SJCRH30 (cell line): ENCODE measurements at regions not wholly inside any gene's neighbourhood (a gene's known extent, or its start where the extent isn't known, plus 50 kb on each side); places are given as distances from the start of the nearest gene placed in this dataset.

Source experiments
- DNase-seq, 2 experiments: peaks; one replicate each; pipeline ENCODE4 v3.0.0-alpha.2; 2015 to 2020
- H3K27ac ChIP-seq: fragments of 250-450 bp; sonication (Bioruptor Pico); 2 replicates; pipeline ENCODE4 v1.5.1; 2020; ENCODE audit warnings: mild to moderate bottlenecking, moderate library complexity
- H3K27me3 ChIP-seq: fragments of 250-450 bp; sonication (Bioruptor Pico); 2 replicates; pipeline ENCODE4 v1.5.1; 2020; ENCODE audit warnings: mild to moderate bottlenecking, moderate library complexity
- H3K36me3 ChIP-seq: fragments of 250-450 bp; sonication (Bioruptor Pico); 2 replicates; pipeline ENCODE4 v1.5.1; 2020; ENCODE audit warnings: mild to moderate bottlenecking, moderate library complexity
- H3K4me1 ChIP-seq: fragments of 250-450 bp; sonication (Bioruptor Pico); 2 replicates; pipeline ENCODE4 v1.5.1; 2020; ENCODE audit warnings: mild to moderate bottlenecking, moderate library complexity
- H3K4me3 ChIP-seq: fragments of 250-450 bp; sonication (Bioruptor Pico); 2 replicates; pipeline ENCODE4 v1.5.1; 2020; ENCODE audit warnings: mild to moderate bottlenecking, moderate library complexity
- H3K9me3 ChIP-seq: fragments of 250-450 bp; sonication (Bioruptor Pico); replicated peaks from 2 replicates; pipeline ENCODE4 v1.5.1; 2020; ENCODE audit warnings: mild to moderate bottlenecking, moderate library complexity

DNA sequence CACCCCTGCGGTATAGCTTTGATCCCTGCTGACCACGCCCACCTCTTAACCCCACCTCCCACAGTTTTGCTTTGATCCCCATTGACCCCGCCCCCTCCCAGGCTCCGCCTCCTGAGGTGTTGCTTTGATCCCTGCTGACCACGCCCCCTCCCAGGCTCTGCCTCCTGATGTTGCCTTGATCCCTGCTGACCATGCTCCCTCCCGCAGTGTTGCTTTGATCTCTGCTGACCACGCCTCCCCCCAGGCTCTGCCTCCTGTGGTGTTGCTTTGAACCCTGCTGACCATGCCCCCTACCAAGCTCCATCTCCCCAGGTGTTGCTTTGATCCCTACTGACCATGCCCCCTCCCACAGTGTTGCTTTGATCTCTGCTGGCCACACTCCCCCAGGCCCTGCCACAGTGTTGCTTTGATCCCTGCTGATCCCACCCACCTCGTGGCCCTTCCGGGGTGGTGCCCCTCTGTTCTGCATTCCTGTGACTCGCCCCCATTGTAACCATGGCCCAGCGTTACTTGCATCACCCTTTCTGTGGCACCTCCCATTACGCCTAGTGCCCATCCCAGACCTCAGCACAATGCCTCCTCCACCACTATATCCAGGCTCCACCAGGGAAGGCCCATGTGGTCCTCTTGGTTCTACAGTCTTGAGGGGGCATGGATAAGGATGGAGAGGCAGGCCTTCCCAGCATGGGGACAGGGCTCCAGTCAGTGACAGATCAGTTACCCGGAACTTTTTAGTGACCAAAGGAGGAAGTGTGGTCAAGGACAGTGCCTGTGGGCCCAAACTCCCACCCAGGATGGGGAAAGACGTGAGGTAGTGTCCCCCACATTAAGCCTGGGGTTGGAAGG is 70.8 kb downstream of the ADRA2C start:
- Histone ChIP-seq H3K9me3 (no peaks in the 10 kb centered on the region), H3K36me3 (no peaks in the 10 kb centered on the region), H3K27me3 (no peaks in the 10 kb centered on the region), H3K27ac (no peak overlapping the region), H3K4me3 (no peak overlapping the region), H3K4me1 (peaks cover 36% of the 10 kb centered on the region)
- peak; percentile 54 to 67 for DNase-seq

GRCh38 chr4:3838437-3839380 is 72.5 kb downstream of the ADRA2C start:
- Histone ChIP-seq H3K27me3 (no peaks in the 10 kb centered on the region), H3K4me3 (no peak overlapping the region), H3K9me3 (no peaks in the 10 kb centered on the region), H3K4me1 (peaks cover 28% of the 10 kb centered on the region), H3K36me3 (no peaks in the 10 kb centered on the region), H3K27ac (no peak overlapping the region)
- DNase-seq: no peak

- H3K27me3 ChIP-seq: no peaks in the 10 kb centered on the region
- no peak overlapping the region for H3K27ac ChIP-seq
- no peak for DNase-seq
- H3K9me3 ChIP-seq: no peaks in the 10 kb centered on the region
- H3K36me3 ChIP-seq: no peaks in the 10 kb centered on the region
- H3K4me3 ChIP-seq: no peak overlapping the region
- peaks cover 3% of the 10 kb centered on the region; the same call in 1 of the 2 replicates for H3K4me1 ChIP-seq
Measured at GRCh38 chr4:3845094-3845743, 79.0 kb downstream of the ADRA2C start.

- Histone ChIP-seq H3K27ac (no peak overlapping the region), H3K4me1 (peaks cover 3% of the 10 kb centered on the region; the same call in 1 of the 2 replicates), H3K4me3 (no peak overlapping the region), H3K27me3 (no peaks in the 10 kb centered on the region), H3K9me3 (no peaks in the 10 kb centered on the region), H3K36me3 (no peaks in the 10 kb centered on the region)
- DNase-seq: no peak
Measured at GRCh38 chr4:3845744-3846429, 79.7 kb downstream of the ADRA2C start.

GRCh38 chr4:3847211-3847940 is 81.2 kb downstream of the ADRA2C start:
- no peaks in the 10 kb centered on the region for H3K9me3 ChIP-seq
- peaks cover 9% of the 10 kb centered on the region for H3K4me1 ChIP-seq
- no peak for DNase-seq
- H3K36me3 ChIP-seq: no peaks in the 10 kb centered on the region
- H3K4me3 ChIP-seq: no peak overlapping the region
- H3K27ac ChIP-seq: no peak overlapping the region
- H3K27me3 ChIP-seq: no peaks in the 10 kb centered on the region

- no peaks in the 10 kb centered on the region for H3K9me3 ChIP-seq
- no peak overlapping the region for H3K27ac ChIP-seq
- H3K4me1 ChIP-seq: peaks cover 9% of the 10 kb centered on the region
- no peak for DNase-seq
- 0 out of 2 replicates have a peak, but pooled peaks cover 1% of the 10 kb centered on the region for H3K27me3 ChIP-seq
- no peaks in the 10 kb centered on the region for H3K36me3 ChIP-seq
- H3K4me3 ChIP-seq: no peak overlapping the region
Measured at GRCh38 chr4:3848323-3848722, 82.1 kb downstream of the ADRA2C start.

GRCh38 chr4:3849140-3849539 is 83.0 kb downstream of the ADRA2C start:
- Histone ChIP-seq H3K27ac (no peak overlapping the region), H3K4me3 (no peak overlapping the region), H3K36me3 (no peaks in the 10 kb centered on the region), H3K9me3 (no peaks in the 10 kb centered on the region), H3K27me3 (peaks cover 6% of the 10 kb centered on the region; the same call in 1 of the 2 replicates), H3K4me1 (peaks cover 9% of the 10 kb centered on the region)
- DNase-seq: no peak

GRCh38 chr4:3850128-3850527 is 83.9 kb downstream of the ADRA2C start:
- no peak overlapping the region for H3K4me3 ChIP-seq
- no peak for DNase-seq

GRCh38 chr4:3851211-3851610 is 85.0 kb downstream of the ADRA2C start:
- H3K27me3 ChIP-seq: peaks cover 11% of the 10 kb centered on the region; the same call in 1 of the 2 replicates
- no peak overlapping the region for H3K27ac ChIP-seq
- peak; percentile 44 to 65 for DNase-seq
- H3K4me1 ChIP-seq: peaks cover 9% of the 10 kb centered on the region
- no peaks in the 10 kb centered on the region for H3K36me3 ChIP-seq
- no peak overlapping the region for H3K4me3 ChIP-seq
- H3K9me3 ChIP-seq: no peaks in the 10 kb centered on the region

More at GRCh38 chr4:3850128-3850527, 83.9 kb downstream of the ADRA2C start:
- Histone ChIP-seq H3K27ac (no peak overlapping the region), H3K36me3 (no peaks in the 10 kb centered on the region), H3K9me3 (no peaks in the 10 kb centered on the region), H3K27me3 (peaks cover 11% of the 10 kb centered on the region; the same call in 1 of the 2 replicates), H3K4me1 (peaks cover 9% of the 10 kb centered on the region)

DNA sequence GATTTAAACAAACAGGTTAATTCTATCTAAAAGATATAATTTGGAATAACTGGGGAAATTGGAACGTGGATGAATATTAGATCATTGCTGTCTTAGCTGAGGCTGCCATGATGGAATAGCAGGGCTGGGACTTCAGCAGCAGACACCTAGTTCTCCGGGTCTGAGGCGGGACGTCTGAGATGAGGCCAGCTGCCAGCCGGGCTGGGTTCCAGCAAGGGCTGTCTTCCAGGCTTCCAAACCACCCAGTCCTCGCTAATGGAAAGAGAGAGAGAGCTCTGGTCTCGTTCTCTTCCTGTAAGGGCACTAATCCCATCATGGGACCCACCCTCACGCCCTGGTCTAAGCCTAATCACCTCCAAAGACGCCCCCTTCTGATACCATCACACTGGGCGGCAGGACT is 85.7 kb downstream of the ADRA2C start:
- H3K9me3 ChIP-seq: no peaks in the 10 kb centered on the region
- H3K36me3 ChIP-seq: no peaks in the 10 kb centered on the region
- H3K27ac ChIP-seq: no peak overlapping the region
- H3K27me3 ChIP-seq: peaks cover 14% of the 10 kb centered on the region; the same call in 1 of the 2 replicates
- DNase-seq: peak; percentile 36 to 61
- peaks cover 9% of the 10 kb centered on the region for H3K4me1 ChIP-seq
- no peak overlapping the region for H3K4me3 ChIP-seq

GRCh38 chr4:3852309-3852708 is 86.1 kb downstream of the ADRA2C start:
- Histone ChIP-seq H3K27me3 (peaks cover 14% of the 10 kb centered on the region; the same call in 1 of the 2 replicates), H3K36me3 (no peaks in the 10 kb centered on the region), H3K4me3 (no peak overlapping the region), H3K27ac (no peak overlapping the region), H3K4me1 (peaks cover 9% of the 10 kb centered on the region), H3K9me3 (no peaks in the 10 kb centered on the region)
- no peak for DNase-seq

DNA sequence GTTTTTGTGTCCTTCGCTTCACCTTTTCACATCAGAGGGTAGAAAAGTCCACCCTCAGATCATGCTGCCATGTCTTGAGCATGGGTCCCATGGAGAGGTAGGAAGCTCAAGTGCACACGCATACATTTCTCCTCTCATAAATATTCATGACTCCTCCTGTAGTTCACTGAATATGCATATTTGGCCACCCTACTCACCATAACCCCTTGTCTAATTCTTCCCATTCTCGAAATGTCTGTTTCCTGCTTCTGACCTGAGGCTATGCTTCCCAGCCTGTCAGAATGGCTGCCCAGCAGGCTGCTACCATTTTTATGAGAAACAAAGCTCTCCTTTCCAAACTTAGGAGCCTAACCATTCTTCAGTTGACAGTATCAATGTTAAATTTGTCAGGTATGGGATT is 86.5 kb downstream of the ADRA2C start:
- Histone ChIP-seq H3K27ac (no peak overlapping the region), H3K36me3 (no peaks in the 10 kb centered on the region), H3K4me1 (peaks cover 9% of the 10 kb centered on the region), H3K9me3 (no peaks in the 10 kb centered on the region), H3K4me3 (no peak overlapping the region), H3K27me3 (peaks cover 14% of the 10 kb centered on the region; the same call in 1 of the 2 replicates)
- no peak for DNase-seq

- no peaks in the 10 kb centered on the region for H3K9me3 ChIP-seq
- no peaks in the 10 kb centered on the region for H3K36me3 ChIP-seq
- H3K4me1 ChIP-seq: peaks cover 6% of the 10 kb centered on the region
- H3K27me3 ChIP-seq: peaks cover 14% of the 10 kb centered on the region; the same call in 1 of the 2 replicates
- no peak overlapping the region for H3K27ac ChIP-seq
- DNase-seq: no peak
- no peak overlapping the region for H3K4me3 ChIP-seq
Measured at GRCh38 chr4:3853388-3854035, 87.3 kb downstream of the ADRA2C start.
